Endodermal cell (in vitro differentiated cells): ENCODE measurements at regions not wholly inside any gene's neighbourhood (a gene's known extent, or its start where the extent isn't known, plus 50 kb on each side); places are given as distances from the start of the nearest gene placed in this dataset.

Experiments used
- DNase-seq: peaks from one replicate; pipeline ENCODE4 v3.0.0-alpha.2; 2017
- H3K27ac ChIP-seq: 2 replicates; pipeline ENCODE4 v1.5.1; 2013; ENCODE audit warnings: mild to moderate bottlenecking, low read depth, low read length, moderate library complexity
- H3K27me3 ChIP-seq: 2 replicates; pipeline ENCODE4 v1.6.1; 2013; ENCODE audit warnings: mild to moderate bottlenecking, low read length, moderate library complexity; ENCODE audit not compliant: insufficient read depth, control insufficient read depth, poor library complexity, severe bottlenecking
- H3K36me3 ChIP-seq: 2 replicates; pipeline ENCODE4 v1.7.0; 2013; ENCODE audit warnings: mild to moderate bottlenecking, low read length, moderate library complexity; ENCODE audit not compliant: control insufficient read depth, insufficient read depth
- H3K4me1 ChIP-seq: one replicate; pipeline ENCODE4 v1.7.0; 2013; ENCODE audit warnings: low read length; ENCODE audit not compliant: control insufficient read depth, insufficient read depth
- H3K4me3 ChIP-seq: 2 replicates; pipeline ENCODE4 v1.5.1; 2013; ENCODE audit warnings: mild to moderate bottlenecking, low read length, moderate library complexity
- H3K9ac ChIP-seq: 2 replicates; pipeline ENCODE4 v1.6.1; 2013; ENCODE audit warnings: mild to moderate bottlenecking, low read length, moderate library complexity; ENCODE audit not compliant: poor library complexity, severe bottlenecking; ENCODE audit errors: extremely low read depth
- H3K9me3 ChIP-seq: 2 replicates; pipeline ENCODE4 v1.6.1; 2013; ENCODE audit warnings: mild to moderate bottlenecking, low read length, moderate library complexity; ENCODE audit not compliant: control insufficient read depth
- H3K27ac Mint-ChIP-seq: 2 replicates; pipeline ENCODE4 v1.8.0; 2020; ENCODE audit warnings: mixed read lengths
- H3K27me3 Mint-ChIP-seq: 2 replicates; pipeline ENCODE4 v1.8.0; 2021; ENCODE audit warnings: mild to moderate bottlenecking, mixed read lengths; ENCODE audit not compliant: insufficient read depth
- H3K36me3 Mint-ChIP-seq: 2 replicates; pipeline ENCODE4 v1.8.0; 2020; ENCODE audit warnings: low read depth, mixed read lengths
- H3K4me1 Mint-ChIP-seq: 2 replicates; pipeline ENCODE4 v1.8.0; 2020; ENCODE audit warnings: mixed read lengths
- H3K4me3 Mint-ChIP-seq: 2 replicates; pipeline ENCODE4 v1.8.0; 2020; ENCODE audit warnings: mild to moderate bottlenecking, moderate library complexity, mixed read lengths
- H3K9me3 Mint-ChIP-seq: 2 replicates; pipeline ENCODE4 v1.8.0; 2020; ENCODE audit warnings: mild to moderate bottlenecking, mixed read lengths
- CTCF ChIP-seq: fragments of 200-600 bp; sonication (generic); conservative IDR thresholded peaks from 2 replicates; pipeline ENCODE4 v1.5.0; 2021; ENCODE audit warnings: antibody characterized with exemption, mild to moderate bottlenecking
- WGBS, 2 experiments: methylation state at CpG; one replicate each; pipeline versions ENCODE4 v1.1.5 to v1.1.7; 2013; ENCODE audit warnings: missing lambda C conversion rate in 2 of 2, mixed read lengths in 1 of 2; ENCODE audit not compliant: insufficient coverage in 1 of 2, insufficient read length in 1 of 2; 5-methylcytosine and 5-hydroxymethylcytosine counted together

- WGBS, 2 experiments, result 90 to 100% methylated on average over 3 of the region's 4 CpGs
- H3K9ac ChIP-seq, result no peak overlapping the region
- no peak for TF ChIP-seq CTCF
- H3K36me3 ChIP-seq, result no peaks in the 10 kb centered on the region
- Mint-ChIP-seq H3K36me3 (no peaks in the 10 kb centered on the region), H3K27me3 (no peaks in the 10 kb centered on the region), H3K4me1 (no peaks in the 10 kb centered on the region), H3K4me3 (no peak overlapping the region), H3K9me3 (no peaks in the 10 kb centered on the region), H3K27ac (no peak overlapping the region)
- H3K27ac ChIP-seq, result no peak overlapping the region
- no peak for DNase-seq
- H3K9me3 ChIP-seq, result no peaks in the 10 kb centered on the region
- H3K27me3 ChIP-seq, result no peaks in the 10 kb centered on the region
- H3K4me1 ChIP-seq, result no peaks in the 10 kb centered on the region
- no peak overlapping the region for H3K4me3 ChIP-seq
Measured at GRCh38 chr12:43602738-43603137, 50.7 kb upstream of the ADAMTS20 start.
